Liver (tissue), 3 donors: ENCODE measurements at regions not wholly inside any gene's neighbourhood (a gene's known extent, or its start where the extent isn't known, plus 50 kb on each side); places are given as distances from the start of the nearest gene placed in this dataset.

Experiments
- ATF3 ChIP-seq: IDR thresholded peaks from 2 replicates; pipeline ENCODE4 v1.6.1; 2016; ENCODE audit warnings: antibody characterized with exemption
- CTCF ChIP-seq: fragments of 150-350 bp; IDR thresholded peaks from 2 replicates; pipeline ENCODE4 v1.5.1; 2017; ENCODE audit warnings: improper control_type of control experiment, low read depth, low read length; ENCODE audit not compliant: missing input control
- GABPA ChIP-seq, 2 donors: IDR thresholded peaks in 1 of 2; conservative IDR thresholded peaks in 1 of 2; 2 replicates each; pipeline ENCODE4 v1.6.1; 2016; ENCODE audit warnings: antibody characterized with exemption in 2 of 2, mild to moderate bottlenecking in 1 of 2, moderate library complexity in 1 of 2
- HNF4A ChIP-seq, 2 donors: conservative IDR thresholded peaks; 2 replicates each; pipeline ENCODE4 v1.6.1; 2016; ENCODE audit warnings: antibody characterized with exemption in 2 of 2, mild to moderate bottlenecking in 2 of 2
- JUND ChIP-seq, 2 donors: IDR thresholded peaks; 2 replicates each; pipeline ENCODE4 v1.6.1; 2016; ENCODE audit warnings: antibody characterized with exemption in 2 of 2
- MAX ChIP-seq: IDR thresholded peaks from 2 replicates; pipeline ENCODE4 v1.6.1; 2016; ENCODE audit warnings: antibody characterized with exemption
- NR2F2 ChIP-seq: IDR thresholded peaks from 2 replicates; pipeline ENCODE4 v1.6.1; 2016; ENCODE audit warnings: antibody characterized with exemption
- RAD21 ChIP-seq, 2 donors: IDR thresholded peaks; 2 replicates each; pipeline ENCODE4 v1.6.1; 2016; ENCODE audit warnings: antibody characterized with exemption in 2 of 2, mild to moderate bottlenecking in 2 of 2
- REST ChIP-seq: IDR thresholded peaks from 2 replicates; pipeline ENCODE4 v1.6.1; 2016; ENCODE audit warnings: antibody characterized with exemption, mild to moderate bottlenecking
- RXRA ChIP-seq, 2 donors: IDR thresholded peaks; 2 replicates each; pipeline ENCODE4 v1.6.1; 2017 to 2018; ENCODE audit warnings: antibody characterized with exemption in 2 of 2, mild to moderate bottlenecking in 1 of 2
- SP1 ChIP-seq: IDR thresholded peaks from 2 replicates; pipeline ENCODE4 v1.6.1; 2018; ENCODE audit warnings: antibody characterized with exemption, mild to moderate bottlenecking
- YY1 ChIP-seq: IDR thresholded peaks from 2 replicates; pipeline ENCODE4 v1.6.1; 2016; ENCODE audit warnings: antibody characterized with exemption, mild to moderate bottlenecking
- ZBTB33 ChIP-seq: IDR thresholded peaks from 2 replicates; pipeline ENCODE4 v1.6.1; 2016; ENCODE audit warnings: antibody characterized with exemption
- donor health status: healthy.
- donor health status: healthy.

GRCh38 chr14:101472518-101472849, 88.8 kb upstream of the DIO3 start:
- no peak for TF ChIP-seq CTCF
- TF ChIP-seq RXRA (IDR thresholded peaks at IDR 0.05), result no peak
- TF ChIP-seq YY1, result no peak
- no peak for TF ChIP-seq GABPA (IDR thresholded peaks at IDR 0.05 in 1 of 2, conservative IDR thresholded peaks at IDR 0.05 in 1 of 2)
- TF ChIP-seq SP1, result no peak
- no peak for TF ChIP-seq HNF4A (conservative IDR thresholded peaks at IDR 0.05)
- TF ChIP-seq ATF3, result no peak
- no peak for TF ChIP-seq RAD21 (IDR thresholded peaks at IDR 0.05)
- TF ChIP-seq JUND (IDR thresholded peaks at IDR 0.05), result no peak
- TF ChIP-seq ZBTB33, result no peak
- no peak for TF ChIP-seq MAX
- no peak for TF ChIP-seq NR2F2
- TF ChIP-seq REST, result no peak
